Activated effector memory CD4-positive, alpha-beta T cell treated with Interleukin-2 at 50 U/mL for 16 hours (primary cell): ENCODE measurements at regions not wholly inside any gene's neighbourhood (a gene's known extent, or its start where the extent isn't known, plus 50 kb on each side); places are given as distances from the start of the nearest gene placed in this dataset.

Experiments
- DNase-seq: peaks from one replicate; pipeline ENCODE4 v3.0.0-alpha.2; 2020

- no peak for DNase-seq
These were observed 65.5 kb upstream of the SKOR2 start for GRCh38 chr18:47316924-47317323.

GRCh38 chr18:47313901-47314300 is 62.4 kb upstream of the SKOR2 start:
- no peak for DNase-seq

GRCh38 chr18:47311585-47311984 is 60.1 kb upstream of the SKOR2 start:
- no peak for DNase-seq
